ENCODE measurements at regions not wholly inside any gene's neighbourhood (a gene's known extent, or its start where the extent isn't known, plus 50 kb on each side); places are given as distances from the start of the nearest gene placed in this dataset.
"Not testable (repeated sequence)": the region's sequence is repeated elsewhere in the genome, so short reads cannot be mapped to it uniquely, and the experiment has no call there.

GRCh38 chr7:55261386-55261770 is 103.8 kb upstream of the LANCL2 start:
- DNase-seq = no peak

- not testable (repeated sequence) for DNase-seq
Measured at GRCh38 chr7:55265328-55265727, 99.8 kb upstream of the LANCL2 start.

GRCh38 chr7:55265836-55266642 is 99.1 kb upstream of the LANCL2 start:
- DNase-seq = no peak

- no peak for DNase-seq
Measured at GRCh38 chr7:55271069-55271626, 94.0 kb upstream of the LANCL2 start.

- DNase-seq = no peak
Measured at GRCh38 chr7:55271661-55272060, 93.5 kb upstream of the LANCL2 start.

- no peak for DNase-seq
Measured at GRCh38 chr7:55272328-55272727, 92.8 kb upstream of the LANCL2 start.

- no peak for DNase-seq
Measured at GRCh38 chr7:55273186-55273980, 91.8 kb upstream of the LANCL2 start.

GRCh38 chr7:55274156-55274555 is 91.0 kb upstream of the LANCL2 start:
- no peak for DNase-seq

- DNase-seq = no peak
Measured at GRCh38 chr7:55275291-55276200, 89.6 kb upstream of the LANCL2 start.

GRCh38 chr7:55276572-55277295 is 88.4 kb upstream of the LANCL2 start:
- no peak for DNase-seq

- no peak for DNase-seq
Measured at GRCh38 chr7:55277916-55278315, 87.2 kb upstream of the LANCL2 start.

- DNase-seq = no peak
Measured at GRCh38 chr7:55278321-55278720, 86.8 kb upstream of the LANCL2 start.

GRCh38 chr7:55279080-55279845 is 85.9 kb upstream of the LANCL2 start:
- DNase-seq = no peak

GRCh38 chr7:55280031-55280454 is 85.1 kb upstream of the LANCL2 start:
- peak; percentile 24 for DNase-seq

- no peak for DNase-seq
Measured at GRCh38 chr7:55285665-55286064, 79.5 kb upstream of the LANCL2 start.

- no peak for DNase-seq
Measured at GRCh38 chr7:55286666-55287065, 78.5 kb upstream of the LANCL2 start.

GRCh38 chr7:55288070-55288824 is 76.9 kb upstream of the LANCL2 start:
- DNase-seq = no peak

GRCh38 chr7:55296070-55296469 is 69.1 kb upstream of the LANCL2 start:
- DNase-seq = no peak

- DNase-seq = no peak
Measured at GRCh38 chr7:55299273-55299967, 65.7 kb upstream of the LANCL2 start.

GRCh38 chr7:55303220-55303619 is 61.9 kb upstream of the LANCL2 start:
- no peak for DNase-seq
